Activated naive CD8-positive, alpha-beta T cell treated with anti-CD3 and anti-CD28 coated beads, Interleukin-2, amount 50 U/mL, for 24 hours (primary cell): ENCODE measurements at regions not wholly inside any gene's neighbourhood (a gene's known extent, or its start where the extent isn't known, plus 50 kb on each side); places are given as distances from the start of the nearest gene placed in this dataset.

ENCODE experiments used
- ATAC-seq: fragments of 150-1000 bp; cut with Tn5 transposase; one replicate; pipeline ENCODE4 v1.10.0; 2021
- DNase-seq: peaks from one replicate; pipeline ENCODE4 v3.0.0; 2021
- H3K27ac Mint-ChIP-seq: one replicate; pipeline ENCODE4 v1.8.0; 2021; ENCODE audit warnings: mild to moderate bottlenecking, mixed read lengths
- H3K27me3 Mint-ChIP-seq: one replicate; pipeline ENCODE4 v1.8.0; 2021; ENCODE audit warnings: mixed read lengths
- H3K36me3 Mint-ChIP-seq: one replicate; pipeline ENCODE4 v1.8.0; 2021; ENCODE audit warnings: low read depth, mixed read lengths
- H3K4me1 Mint-ChIP-seq: one replicate; pipeline ENCODE4 v1.8.0; 2021; ENCODE audit warnings: mixed read lengths
- H3K4me3 Mint-ChIP-seq: one replicate; pipeline ENCODE4 v1.8.0; 2021; ENCODE audit warnings: mild to moderate bottlenecking, moderate library complexity, mixed read lengths
- H3K9me3 Mint-ChIP-seq: one replicate; pipeline ENCODE4 v1.8.0; 2021; ENCODE audit warnings: mixed read lengths

- Mint-ChIP-seq H3K27ac (no peak overlapping the region), H3K4me1 (no peaks in the 10 kb centered on the region), H3K27me3 (peaks cover 2% of the 10 kb centered on the region), H3K4me3 (no peak overlapping the region), H3K36me3 (no peaks in the 10 kb centered on the region), H3K9me3 (no peaks in the 10 kb centered on the region)
- DNase-seq (no peak), ATAC-seq (no peak)
Measured at GRCh38 chr13:33520468-33520839, 234.9 kb upstream of the STARD13 start.

DNA sequence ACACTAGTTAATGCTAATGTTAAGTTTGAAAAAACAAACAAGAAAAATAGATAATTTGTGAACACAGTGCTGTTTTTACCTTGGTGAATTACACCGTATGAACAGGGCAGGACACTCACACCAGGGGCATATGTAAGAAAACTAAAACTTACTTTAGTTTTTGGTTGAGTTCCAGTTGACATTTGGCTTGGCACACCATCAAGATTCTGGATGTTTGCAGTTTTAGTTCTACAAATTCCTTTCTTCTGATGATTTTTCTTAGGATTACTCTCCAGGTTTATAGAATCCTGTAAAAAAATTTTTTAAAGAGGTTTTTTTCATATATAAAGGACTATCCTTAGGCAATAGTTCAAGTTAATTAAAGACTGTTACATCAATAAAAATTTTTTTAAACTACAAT lies 238.5 kb upstream of the STARD13 start:
- Mint-ChIP-seq H3K36me3 (no peaks in the 10 kb centered on the region), H3K27me3 (peaks cover 2% of the 10 kb centered on the region), H3K4me3 (no peak overlapping the region), H3K9me3 (no peaks in the 10 kb centered on the region), H3K27ac (no peak overlapping the region), H3K4me1 (peaks cover 6% of the 10 kb centered on the region)
- DNase-seq = no peak
- no peak for ATAC-seq

- DNase-seq (no peak), ATAC-seq (no peak)
- no peaks in the 10 kb centered on the region for H3K36me3 Mint-ChIP-seq
- peaks cover 6% of the 10 kb centered on the region for H3K4me1 Mint-ChIP-seq
- peaks cover 3% of the 10 kb centered on the region for H3K27me3 Mint-ChIP-seq
- no peak overlapping the region for H3K27ac Mint-ChIP-seq
- H3K9me3 Mint-ChIP-seq = no peaks in the 10 kb centered on the region
- no peak overlapping the region for H3K4me3 Mint-ChIP-seq
Measured at GRCh38 chr13:33525763-33526162, 240.2 kb upstream of the STARD13 start.

DNA sequence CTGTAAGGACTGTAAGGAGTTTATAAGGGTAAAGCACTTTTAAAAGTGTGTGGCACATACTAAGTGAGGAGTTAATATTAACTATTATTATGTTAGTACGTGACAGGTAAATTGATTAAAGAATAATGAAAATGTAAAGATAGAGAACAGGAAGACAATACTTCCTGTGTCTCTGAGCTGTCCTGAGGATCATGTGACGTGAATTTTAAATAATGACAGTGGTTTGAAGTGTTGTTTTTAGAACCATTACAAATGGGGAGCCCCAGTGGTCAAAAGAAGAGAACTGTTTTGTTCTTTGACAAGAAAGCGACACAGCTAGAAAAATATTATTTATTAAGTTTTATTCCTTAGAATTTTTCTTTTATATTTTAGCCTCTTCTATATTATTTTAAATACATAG lies 241.2 kb upstream of the STARD13 start:
- Mint-ChIP-seq H3K9me3 (peaks cover 6% of the 10 kb centered on the region), H3K27ac (no peak overlapping the region), H3K4me1 (peaks cover 6% of the 10 kb centered on the region), H3K27me3 (peaks cover 3% of the 10 kb centered on the region), H3K4me3 (no peak overlapping the region), H3K36me3 (peaks cover 2% of the 10 kb centered on the region)
- ATAC-seq = no peak
- no peak for DNase-seq

GRCh38 chr13:33528896-33529295 lies 243.3 kb upstream of the STARD13 start:
- H3K27ac Mint-ChIP-seq = no peak overlapping the region
- no peak for ATAC-seq
- no peak for DNase-seq
- no peak overlapping the region for H3K4me3 Mint-ChIP-seq
- H3K4me1 Mint-ChIP-seq = peaks cover 10% of the 10 kb centered on the region
- H3K9me3 Mint-ChIP-seq = peaks cover 6% of the 10 kb centered on the region
- H3K36me3 Mint-ChIP-seq = peaks cover 2% of the 10 kb centered on the region
- peaks cover 3% of the 10 kb centered on the region for H3K27me3 Mint-ChIP-seq

DNA sequence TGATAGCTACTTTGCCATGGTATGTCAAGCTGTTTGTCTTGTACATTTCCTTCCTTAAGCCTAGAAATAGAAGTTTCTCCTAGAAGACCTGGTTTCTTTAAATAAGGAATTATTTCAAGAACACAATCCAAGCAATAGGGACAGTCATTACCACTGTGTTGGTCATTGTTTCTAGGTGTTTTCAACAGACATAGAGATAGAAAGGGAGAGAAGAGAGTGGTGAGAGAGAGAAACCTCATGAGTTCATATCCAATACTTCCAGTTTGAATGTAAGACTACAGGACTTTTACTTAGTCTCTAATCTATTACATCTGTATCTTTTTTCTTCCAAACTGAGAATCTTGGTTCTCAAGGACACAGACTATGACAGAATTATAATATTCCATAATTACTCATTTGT lies 245.9 kb upstream of the STARD13 start:
- H3K36me3 Mint-ChIP-seq = peaks cover 2% of the 10 kb centered on the region
- peaks cover 3% of the 10 kb centered on the region for H3K27me3 Mint-ChIP-seq

DNA sequence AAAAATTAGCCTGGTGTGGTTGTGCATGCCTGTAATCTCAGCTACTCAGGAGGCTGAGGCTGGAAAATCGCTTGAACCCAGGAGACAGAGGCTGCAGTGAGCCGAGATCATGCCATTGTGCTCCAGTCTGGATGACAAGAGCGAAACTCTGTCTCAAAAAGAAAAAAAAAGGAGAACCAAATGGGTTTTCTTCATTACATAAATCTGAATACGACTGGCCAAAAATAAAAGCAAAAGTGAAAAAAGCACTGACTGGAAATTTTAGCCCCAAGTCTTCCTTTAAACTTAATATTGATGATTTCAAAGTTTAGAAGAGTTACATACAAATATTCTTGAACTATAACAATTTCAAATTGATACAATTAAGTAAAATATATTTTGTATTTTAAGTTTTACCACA lies 249.5 kb upstream of the STARD13 start:
- ATAC-seq = no peak
- peaks cover 2% of the 10 kb centered on the region for H3K27me3 Mint-ChIP-seq
- peaks cover 6% of the 10 kb centered on the region for H3K9me3 Mint-ChIP-seq
- no peak for DNase-seq
- no peak overlapping the region for H3K27ac Mint-ChIP-seq
- H3K36me3 Mint-ChIP-seq = peaks cover 2% of the 10 kb centered on the region
- H3K4me3 Mint-ChIP-seq = no peak overlapping the region
- H3K4me1 Mint-ChIP-seq = peaks cover 40% of the 10 kb centered on the region

More for the DNA sequence above, 245.9 kb upstream of the STARD13 start:
- H3K9me3 Mint-ChIP-seq = peaks cover 6% of the 10 kb centered on the region
- DNase-seq (no peak), ATAC-seq (no peak)
- peaks cover 21% of the 10 kb centered on the region for H3K4me1 Mint-ChIP-seq
- no peak overlapping the region for H3K4me3 Mint-ChIP-seq
- H3K27ac Mint-ChIP-seq = no peak overlapping the region

- no peak for ATAC-seq
- Mint-ChIP-seq H3K4me1 (peaks cover 54% of the 10 kb centered on the region), H3K27ac (no peak overlapping the region), H3K4me3 (no peak overlapping the region), H3K36me3 (peaks cover 3% of the 10 kb centered on the region), H3K27me3 (no peaks in the 10 kb centered on the region), H3K9me3 (no peaks in the 10 kb centered on the region)
- no peak for DNase-seq
Measured at GRCh38 chr13:33536601-33537000, 251.0 kb upstream of the STARD13 start.

- H3K4me1 Mint-ChIP-seq = peaks cover 59% of the 10 kb centered on the region
Measured at GRCh38 chr13:33537026-33537425, 251.5 kb upstream of the STARD13 start.

GRCh38 chr13:33537676-33538075 lies 252.1 kb upstream of the STARD13 start:
- Mint-ChIP-seq H3K4me1 (peaks cover 62% of the 10 kb centered on the region), H3K27ac (peak overlapping the region; percentile 52), H3K27me3 (peaks cover 3% of the 10 kb centered on the region), H3K4me3 (no peak overlapping the region), H3K9me3 (no peaks in the 10 kb centered on the region), H3K36me3 (peaks cover 5% of the 10 kb centered on the region)
- ATAC-seq (no peak), DNase-seq (no peak)

More at GRCh38 chr13:33537026-33537425, 251.5 kb upstream of the STARD13 start:
- no peak overlapping the region for H3K27ac Mint-ChIP-seq
- ATAC-seq (no peak), DNase-seq (no peak)
- H3K9me3 Mint-ChIP-seq = no peaks in the 10 kb centered on the region
- no peak overlapping the region for H3K4me3 Mint-ChIP-seq
- H3K27me3 Mint-ChIP-seq = no peaks in the 10 kb centered on the region
- H3K36me3 Mint-ChIP-seq = peaks cover 3% of the 10 kb centered on the region

- H3K9me3 Mint-ChIP-seq = peaks cover 5% of the 10 kb centered on the region
- peaks cover 3% of the 10 kb centered on the region for H3K27me3 Mint-ChIP-seq
- peaks cover 5% of the 10 kb centered on the region for H3K36me3 Mint-ChIP-seq
- no peak for DNase-seq
- no peak for ATAC-seq
- H3K4me3 Mint-ChIP-seq = peak overlapping the region; percentile 83
- peaks cover 66% of the 10 kb centered on the region for H3K4me1 Mint-ChIP-seq
- peak overlapping the region; percentile 100 for H3K27ac Mint-ChIP-seq
Measured at GRCh38 chr13:33541456-33541855, 255.9 kb upstream of the STARD13 start.

DNA sequence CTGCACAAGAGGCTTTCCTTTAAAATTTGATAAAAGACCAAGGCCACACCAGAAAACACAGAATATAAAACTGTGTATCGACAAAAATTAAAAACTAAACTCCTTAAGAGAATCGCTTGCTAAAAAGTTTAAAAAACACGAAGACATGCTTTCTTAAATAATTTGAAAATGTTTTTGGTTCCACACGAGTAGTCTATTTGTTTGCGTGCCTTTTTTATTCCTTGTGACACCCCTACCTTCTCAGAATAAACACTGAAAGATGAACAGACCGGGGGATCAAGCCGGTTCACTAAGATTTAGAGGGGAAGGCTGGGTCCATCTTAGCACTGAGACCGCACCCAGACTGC lies 256.4 kb upstream of the STARD13 start:
- peak overlapping the region; percentile 100 for H3K27ac Mint-ChIP-seq

DNA sequence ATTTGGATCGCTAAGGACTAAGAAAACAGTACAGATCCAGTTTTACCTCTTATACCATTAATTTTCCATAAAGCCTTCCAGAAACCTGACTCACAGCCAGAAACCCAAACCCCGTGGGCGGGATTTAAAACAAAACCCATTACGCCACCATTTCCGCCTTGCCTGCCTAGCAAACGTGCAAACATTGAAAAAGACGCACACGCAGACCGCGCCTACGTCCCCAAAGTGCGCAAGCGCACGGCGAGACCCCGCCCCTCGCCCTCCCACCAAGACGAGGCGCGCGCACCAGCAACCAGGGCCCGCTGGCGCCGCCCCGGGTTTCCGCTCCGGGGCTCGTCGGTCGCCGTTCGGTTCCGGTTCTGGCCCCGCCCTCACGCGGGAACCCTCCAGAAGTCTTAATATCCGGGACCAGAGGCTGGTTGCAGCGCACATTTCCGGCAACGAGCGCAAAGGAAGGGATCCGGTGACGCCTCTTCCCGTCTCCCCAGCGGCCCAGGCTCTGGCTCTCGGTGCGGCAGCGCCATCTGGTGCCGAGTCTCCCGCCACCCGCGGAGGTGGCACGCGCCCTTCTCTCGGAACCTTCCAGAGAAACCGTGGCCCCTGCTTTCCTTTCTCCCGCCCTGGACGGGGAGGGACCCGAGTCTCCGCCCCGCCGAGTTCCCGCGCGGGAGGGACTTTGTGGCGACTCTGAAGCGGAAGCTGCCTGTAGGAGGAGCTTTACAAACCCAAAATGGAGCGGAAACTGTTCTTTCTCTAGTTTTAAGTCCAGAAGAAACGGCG lies 256.9 kb upstream of the STARD13 start:
- Mint-ChIP-seq H3K36me3 (peaks cover 5% of the 10 kb centered on the region), H3K27ac (peak overlapping the region; percentile 100), H3K9me3 (peaks cover 5% of the 10 kb centered on the region), H3K4me3 (peak overlapping the region; percentile 83), H3K4me1 (peaks cover 61% of the 10 kb centered on the region), H3K27me3 (peaks cover 3% of the 10 kb centered on the region)
- ATAC-seq = peak; percentile 94
- DNase-seq = peak; percentile 98

More for the DNA sequence above, 256.4 kb upstream of the STARD13 start:
- no peak for ATAC-seq
- Mint-ChIP-seq H3K36me3 (peaks cover 5% of the 10 kb centered on the region), H3K4me3 (peak overlapping the region; percentile 83), H3K27me3 (peaks cover 3% of the 10 kb centered on the region), H3K9me3 (peaks cover 5% of the 10 kb centered on the region), H3K4me1 (peaks cover 63% of the 10 kb centered on the region)
- no peak for DNase-seq

GRCh38 chr13:33543089-33543459 lies 257.5 kb upstream of the STARD13 start:
- H3K4me3 Mint-ChIP-seq = peak overlapping the region; percentile 83
- peaks cover 5% of the 10 kb centered on the region for H3K9me3 Mint-ChIP-seq
- ATAC-seq (no peak), DNase-seq (no peak)
- peaks cover 3% of the 10 kb centered on the region for H3K27me3 Mint-ChIP-seq
- H3K27ac Mint-ChIP-seq = peak overlapping the region; percentile 100
- peaks cover 58% of the 10 kb centered on the region for H3K4me1 Mint-ChIP-seq
- peaks cover 5% of the 10 kb centered on the region for H3K36me3 Mint-ChIP-seq

DNA sequence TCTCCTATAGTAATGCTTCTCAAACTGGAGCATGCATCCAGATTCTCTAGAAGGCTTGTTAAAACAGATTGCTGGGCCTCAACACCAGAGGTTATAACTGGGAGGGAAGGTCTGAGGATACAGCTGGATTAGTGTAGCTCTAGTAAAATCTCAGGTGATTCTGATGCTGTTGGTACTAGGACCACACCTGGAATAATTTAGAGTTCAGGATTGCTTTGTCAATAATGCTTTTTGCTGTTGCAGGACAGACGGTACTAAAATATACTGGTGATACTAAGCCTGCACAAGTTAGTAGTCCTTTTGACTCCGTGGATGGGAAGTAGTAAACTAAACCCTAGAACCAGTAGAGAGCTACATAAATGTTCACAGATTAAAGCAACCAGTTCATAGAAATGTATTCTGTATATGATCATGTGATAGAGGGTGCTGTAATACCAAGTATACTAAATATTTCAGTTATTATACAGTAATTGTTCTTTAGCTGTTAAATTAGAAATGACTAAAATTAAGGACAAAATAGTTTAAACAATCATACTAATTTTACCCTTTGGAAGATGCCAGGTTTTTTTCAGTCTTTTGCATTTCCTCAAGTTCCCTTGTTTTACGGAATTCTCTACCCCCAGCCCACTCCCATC lies 258.2 kb upstream of the STARD13 start:
- ATAC-seq (no peak), DNase-seq (no peak)
- peaks cover 3% of the 10 kb centered on the region for H3K27me3 Mint-ChIP-seq
- peaks cover 5% of the 10 kb centered on the region for H3K36me3 Mint-ChIP-seq
- H3K4me3 Mint-ChIP-seq = peak overlapping the region; percentile 83
- peak overlapping the region; percentile 100 for H3K27ac Mint-ChIP-seq
- peaks cover 55% of the 10 kb centered on the region for H3K4me1 Mint-ChIP-seq
- peaks cover 5% of the 10 kb centered on the region for H3K9me3 Mint-ChIP-seq
